K562 (cell line): ENCODE measurements at regions not wholly inside any gene's neighbourhood (a gene's known extent, or its start where the extent isn't known, plus 50 kb on each side); places are given as distances from the start of the nearest gene placed in this dataset.

Experiments
- ATAC-seq: fragments of 200-7000 bp; cut with Tn5 transposase; 3 replicates; pipeline ENCODE4 v1.9.1; 2020; ENCODE audit warnings: moderate library complexity
- BruUV-seq: library from RNA; stranded (reverse); fragments of 400-500 nt; replicated peaks from 2 replicates; lab custom pipeline; 2021; lab: Mats Ljungman, UMichigan
- CTCF ChIA-PET: fragments of 300-600 bp; formaldehyde crosslinking; extraction: SDS; loops from one replicate; lab custom pipeline; 2021; ENCODE audit warnings: low intra/inter-chr PET ratio; lab: Yijun Ruan, JAX
- POLR2A ChIA-PET: fragments of 300-600, 350-650 bp; sonication (Branson Sonifier 250); formaldehyde crosslinking; extraction: SDS; loops from one replicate; lab custom pipeline; 2021; ENCODE audit warnings: antibody characterized with exemption, inconsistent platforms; lab: Yijun Ruan, JAX
- DNase-seq, 4 experiments: peaks; one replicate each; pipeline versions ENCODE4 v3.0.0 to v3.0.0-alpha.2; 2011 to 2018; ENCODE audit warnings: low spot score in 3 of 4, mixed read lengths in 3 of 4; ENCODE audit errors: extremely low read depth in 1 of 4
- FAIRE-seq: peaks from 2 replicates; lab custom pipeline; 2011; peaks lifted over from hg19 to GRCh38; lab: Jason Lieb, UNC
- H2AFZ ChIP-seq: 2 replicates; pipeline ENCODE4 v1.6.0; 2011; ENCODE audit warnings: low read depth, low read length, control low read depth, inconsistent platforms
- H3K27ac ChIP-seq: fragments of 200-600 bp; 3 replicates; pipeline ENCODE4 v1.8.0; 2011; ENCODE audit warnings: low read depth, mild to moderate bottlenecking, control low read depth, inconsistent platforms, low read length, moderate library complexity, mixed read lengths; ENCODE audit errors: extremely low read depth
- H3K27me3 ChIP-seq, 2 experiments: fragments of 300-600 bp in 1 of 2; 2 replicates in 1 of 2; 3 replicates in 1 of 2; pipeline versions ENCODE4 v1.6.0 to v1.8.0; 2011; ENCODE audit warnings: inconsistent platforms in 2 of 2, low read length in 2 of 2, mild to moderate bottlenecking in 1 of 2, mixed read lengths in 1 of 2, moderate library complexity in 1 of 2; ENCODE audit not compliant: control insufficient read depth in 2 of 2, insufficient read depth in 2 of 2
- H3K36me3 ChIP-seq: fragments of 300-600 bp; 3 replicates; pipeline ENCODE4 v1.8.0; 2011; ENCODE audit warnings: mild to moderate bottlenecking, low read length, inconsistent platforms; ENCODE audit not compliant: control insufficient read depth, insufficient read depth
- H3K4me1 ChIP-seq, 2 experiments: fragments of 200-600 bp in 1 of 2; replicated peaks in 1 of 2; 2 replicates in 1 of 2; 3 replicates in 1 of 2; pipeline versions ENCODE4 v1.5.1 to v1.8.0; 2011; ENCODE audit warnings: inconsistent platforms in 2 of 2, low read length in 2 of 2, mild to moderate bottlenecking in 1 of 2, mixed read lengths in 1 of 2, moderate library complexity in 1 of 2; ENCODE audit not compliant: control insufficient read depth in 2 of 2, insufficient read depth in 2 of 2
- H3K4me2 ChIP-seq: 2 replicates; pipeline ENCODE4 v1.6.1; 2011; ENCODE audit warnings: low read length, control low read depth, inconsistent platforms, mixed read lengths; ENCODE audit not compliant: insufficient read depth
- H3K4me3 ChIP-seq: fragments of 200-600 bp; sonication (generic), shearing (Covaris generic); 2 replicates; pipeline ENCODE4 v1.5.1; 2016; ENCODE audit warnings: control low read depth, inconsistent platforms
- H3K79me2 ChIP-seq: fragments of 200-600 bp; 3 replicates; pipeline ENCODE4 v1.8.0; 2011; ENCODE audit warnings: low read length, inconsistent platforms; ENCODE audit not compliant: control insufficient read depth, insufficient read depth
- H3K9ac ChIP-seq, 2 experiments: 2 replicates each; pipeline versions ENCODE4 v1.6.0 to v1.6.1; 2011; ENCODE audit warnings: low read depth in 2 of 2, low read length in 2 of 2, control low read depth in 1 of 2, inconsistent platforms in 1 of 2, mild to moderate bottlenecking in 1 of 2, mixed read lengths in 1 of 2; ENCODE audit not compliant: insufficient read depth in 1 of 2
- H3K9me1 ChIP-seq: one replicate; pipeline ENCODE4 v1.6.0; 2011; ENCODE audit warnings: inconsistent platforms, mild to moderate bottlenecking, low read length, moderate library complexity; ENCODE audit not compliant: control insufficient read depth, insufficient read depth
- H3K9me3 ChIP-seq: replicated peaks from 2 replicates; pipeline ENCODE4 v1.5.1; 2011; ENCODE audit warnings: low read depth, low read length, inconsistent platforms; ENCODE audit not compliant: control insufficient read depth, insufficient read depth
- H4K20me1 ChIP-seq: replicated peaks from 2 replicates; pipeline ENCODE4 v1.6.1; 2011; ENCODE audit warnings: low read length, inconsistent platforms, mixed read lengths; ENCODE audit not compliant: control insufficient read depth, insufficient read depth
- ATF7 ChIP-seq: fragments of 450-650 bp; IDR thresholded peaks from 2 replicates; pipeline ENCODE4 v1.7.1; 2014; ENCODE audit warnings: mild to moderate bottlenecking, moderate library complexity
- CHD4 ChIP-seq: fragments of 200-600 bp; sonication (generic); IDR thresholded peaks from 3 replicates; pipeline ENCODE4 v1.6.1; 2012; ENCODE audit warnings: low read depth, mild to moderate bottlenecking, mixed read lengths, low read length, inconsistent platforms; ENCODE audit not compliant: insufficient read depth, insufficient replicate concordance, poor library complexity, severe bottlenecking
- EWSR1 ChIP-seq: fragments of 450-650 bp; IDR thresholded peaks from 2 replicates; pipeline ENCODE4 v1.6.1; 2018; ENCODE audit warnings: borderline replicate concordance, mild to moderate bottlenecking, low read depth, moderate library complexity; ENCODE audit not compliant: partially characterized antibody
- GTF2F1 ChIP-seq: IDR thresholded peaks from 2 replicates; pipeline ENCODE4 v1.6.1; 2011; ENCODE audit warnings: low read depth, low read length, improper control_type of control experiment
- NELFE ChIP-seq: IDR thresholded peaks from 2 replicates; pipeline ENCODE4 v1.6.1; 2011; ENCODE audit warnings: mild to moderate bottlenecking; ENCODE audit not compliant: insufficient read depth, insufficient read length
- NFIC ChIP-seq: fragments of 450-650 bp; IDR thresholded peaks from 2 replicates; pipeline ENCODE4 v1.6.1; 2017; ENCODE audit warnings: mild to moderate bottlenecking, inconsistent platforms
- PCBP1 ChIP-seq: fragments of 200-400 bp; formaldehyde crosslinking; IDR thresholded peaks from 2 replicates; pipeline ENCODE4 v1.6.1; 2018; ENCODE audit warnings: mild to moderate bottlenecking, low read depth, low read length; ENCODE audit not compliant: poor library complexity, severe bottlenecking
- RBM22 ChIP-seq: fragments of 200-400 bp; formaldehyde crosslinking; IDR thresholded peaks from 2 replicates; pipeline ENCODE4 v1.6.1; 2018; ENCODE audit warnings: low read length, low read depth; ENCODE audit not compliant: poor library complexity, severe bottlenecking
- SRSF7 ChIP-seq: fragments of 200-400 bp; formaldehyde crosslinking; optimal IDR thresholded peaks from 2 replicates; pipeline ENCODE3; 2017; ENCODE audit warnings: mild to moderate bottlenecking, low read depth, low read length
- ZNF347 ChIP-seq: fragments of 450-650 bp; formaldehyde crosslinking; IDR thresholded peaks from 2 replicates; pipeline ENCODE4 v1.4.0; 2020; ENCODE audit warnings: low read depth, mild to moderate bottlenecking, moderate library complexity
- WGBS: fragments of 100-300 bp; shearing (Covaris generic); methylation state at CpG from one replicate; pipeline ENCODE4 v1.1.6; 2016; ENCODE audit warnings: low coverage, mixed read lengths; ENCODE audit not compliant: insufficient coverage; ENCODE audit errors: missing lambda C conversion rate; 5-methylcytosine and 5-hydroxymethylcytosine counted together
- in situ Hi-C: fragments of 300-500 bp; cut with MboI; formaldehyde crosslinking; loops from 4 replicates; pipeline ENCODE4 v1.15.0; 2018; ENCODE audit warnings: inconsistent platforms, mixed read lengths
- intact Hi-C: fragments of 100-400 bp; cut with micrococcal nuclease; formaldehyde crosslinking; loops from 2 replicates; pipeline ENCODE4 v1.14.2; 2022
- TF ChIP-seq, protein P1 (sequence below): IDR thresholded peaks from 2 replicates; pipeline ENCODE4 v1.6.1; 2016; ENCODE audit warnings: missing genetic modification characterization, missing compliant biosample characterization
- TF ChIP-seq, protein P2 (sequence below): sonication (generic); formaldehyde crosslinking; IDR thresholded peaks from 2 replicates; pipeline ENCODE4 v1.4.0; 2020; ENCODE audit warnings: mild to moderate bottlenecking, missing genetic modification reagents

DNA sequence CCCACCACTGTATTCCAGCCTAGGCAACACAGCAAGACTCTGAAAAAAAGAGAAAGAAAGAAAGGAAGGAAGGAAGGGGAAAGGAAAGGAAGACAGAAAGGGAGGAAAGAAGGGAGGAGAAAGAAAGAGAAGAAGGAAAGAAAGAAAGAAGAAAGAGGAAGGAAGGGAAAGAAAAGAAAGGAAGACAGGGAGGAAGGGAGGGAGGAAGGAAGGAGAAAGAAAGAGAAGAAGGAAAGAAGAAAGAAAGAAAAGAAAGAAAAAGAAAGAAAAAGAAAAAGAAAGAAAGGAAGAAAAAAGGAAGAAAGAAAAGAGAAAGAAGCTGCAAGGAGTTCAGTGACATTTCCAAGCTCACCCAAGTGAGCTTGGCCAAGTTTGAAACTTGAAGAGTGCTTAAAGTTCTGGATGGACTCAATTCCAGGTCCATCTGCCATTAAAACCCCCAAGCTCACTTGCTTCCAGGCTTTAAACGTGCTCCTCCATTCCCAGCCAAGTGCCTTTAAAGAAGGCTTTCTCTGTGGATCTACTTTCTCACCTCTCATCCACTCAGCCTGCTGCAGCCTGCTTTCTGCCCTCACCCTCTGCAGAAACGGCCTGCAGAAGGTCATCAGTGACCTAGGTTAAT is 101.5 kb downstream of the VCPKMT start:
- Histone ChIP-seq H4K20me1 (no peaks in the 10 kb centered on the region), H2AFZ (peak overlapping the region; percentile 53; the same call in 1 of the 2 replicates), H3K9me3 (no peaks in the 10 kb centered on the region), H3K36me3 (no peaks in the 10 kb centered on the region), H3K4me3 (no peak overlapping the region), H3K4me2 (no peak overlapping the region), H3K9ac (no peak overlapping the region), H3K4me1 (no peaks in the 10 kb centered on the region; a peak in 2 of 5 replicates), H3K9me1 (no peaks in the 10 kb centered on the region), H3K79me2 (no peaks in the 10 kb centered on the region), H3K27me3 (no peaks in the 10 kb centered on the region), H3K27ac (no peak overlapping the region)
- DNase-seq: no peak
- intact Hi-C loops (no loop called here), in situ Hi-C loops (no loop called here)
- CTCF ChIA-PET: no interaction called here
- WGBS: 18% methylated on average over 2 of the region's 2 CpGs
- no TSS peak for BruUV-seq
- ATAC-seq: no peak; the same call in 1 of the 3 replicates
- no peak for FAIRE-seq
- no peak for TF ChIP-seq PCBP1
- TF ChIP-seq, protein P1, sequence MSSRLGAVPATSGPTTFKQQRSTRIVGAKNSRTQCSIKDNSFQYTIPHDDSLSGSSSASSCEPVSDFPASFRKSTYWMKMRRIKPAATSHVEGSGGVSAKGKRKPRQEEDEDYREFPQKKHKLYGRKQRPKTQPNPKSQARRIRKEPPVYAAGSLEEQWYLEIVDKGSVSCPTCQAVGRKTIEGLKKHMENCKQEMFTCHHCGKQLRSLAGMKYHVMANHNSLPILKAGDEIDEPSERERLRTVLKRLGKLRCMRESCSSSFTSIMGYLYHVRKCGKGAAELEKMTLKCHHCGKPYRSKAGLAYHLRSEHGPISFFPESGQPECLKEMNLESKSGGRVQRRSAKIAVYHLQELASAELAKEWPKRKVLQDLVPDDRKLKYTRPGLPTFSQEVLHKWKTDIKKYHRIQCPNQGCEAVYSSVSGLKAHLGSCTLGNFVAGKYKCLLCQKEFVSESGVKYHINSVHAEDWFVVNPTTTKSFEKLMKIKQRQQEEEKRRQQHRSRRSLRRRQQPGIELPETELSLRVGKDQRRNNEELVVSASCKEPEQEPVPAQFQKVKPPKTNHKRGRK: peak; percentile 96
- TF ChIP-seq, all 486 proteins: peak for 1
- POLR2A ChIA-PET: interaction anchor here (0.6 to 1.4 kb wide), 2 partner anchors 11 to 746 kb away, joined by 3 to 4 read pairs; no protein-coding TSS in a partner anchor

DNA sequence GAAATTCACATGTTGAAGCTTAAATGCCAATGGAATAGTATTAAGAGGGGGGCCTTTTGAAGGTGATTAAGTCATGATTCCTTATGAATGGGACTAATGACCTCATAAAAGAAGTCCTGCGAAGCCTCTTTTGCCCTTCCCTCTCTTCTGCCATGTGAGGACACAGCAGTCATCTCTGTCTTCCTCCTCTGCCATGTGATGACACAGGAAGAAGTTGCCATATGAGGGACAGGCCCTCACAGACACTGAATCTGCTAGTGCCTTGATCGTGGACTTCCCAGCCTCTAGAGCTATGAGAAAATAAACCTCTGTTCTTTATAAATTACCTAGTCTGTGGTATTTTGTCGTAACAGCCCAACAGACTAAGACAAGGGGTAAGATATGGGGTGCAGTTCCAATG is 100.7 kb downstream of the VCPKMT start:
- Histone ChIP-seq H3K9me1 (no peaks in the 10 kb centered on the region), H3K9ac (no peak overlapping the region), H4K20me1 (no peaks in the 10 kb centered on the region), H2AFZ (0 out of 2 replicates have a peak overlapping the region, but pooled peaks have one; percentile 53), H3K27ac (no peak overlapping the region), H3K4me1 (no peaks in the 10 kb centered on the region; a peak in 2 of 5 replicates), H3K27me3 (no peaks in the 10 kb centered on the region), H3K4me3 (no peak overlapping the region), H3K36me3 (no peaks in the 10 kb centered on the region), H3K79me2 (no peaks in the 10 kb centered on the region), H3K4me2 (no peak overlapping the region), H3K9me3 (no peaks in the 10 kb centered on the region)
- FAIRE-seq: no peak
- ATAC-seq: no peak
- no peak for DNase-seq
- CTCF ChIA-PET: no interaction called here
- intact Hi-C loops (no loop called here), in situ Hi-C loops (no loop called here)
- BruUV-seq: no TSS peak
- POLR2A ChIA-PET: no interaction called here
- WGBS: 76% methylated on average over 3 of the region's 3 CpGs
- TF ChIP-seq NFIC: no peak
- TF ChIP-seq EWSR1: no peak
- TF ChIP-seq GTF2F1: no peak
- TF ChIP-seq NELFE: no peak
- no peak for TF ChIP-seq ZNF347 (CRISPR knock-in tag)
- no peak for TF ChIP-seq ATF7
- TF ChIP-seq, protein P2, sequence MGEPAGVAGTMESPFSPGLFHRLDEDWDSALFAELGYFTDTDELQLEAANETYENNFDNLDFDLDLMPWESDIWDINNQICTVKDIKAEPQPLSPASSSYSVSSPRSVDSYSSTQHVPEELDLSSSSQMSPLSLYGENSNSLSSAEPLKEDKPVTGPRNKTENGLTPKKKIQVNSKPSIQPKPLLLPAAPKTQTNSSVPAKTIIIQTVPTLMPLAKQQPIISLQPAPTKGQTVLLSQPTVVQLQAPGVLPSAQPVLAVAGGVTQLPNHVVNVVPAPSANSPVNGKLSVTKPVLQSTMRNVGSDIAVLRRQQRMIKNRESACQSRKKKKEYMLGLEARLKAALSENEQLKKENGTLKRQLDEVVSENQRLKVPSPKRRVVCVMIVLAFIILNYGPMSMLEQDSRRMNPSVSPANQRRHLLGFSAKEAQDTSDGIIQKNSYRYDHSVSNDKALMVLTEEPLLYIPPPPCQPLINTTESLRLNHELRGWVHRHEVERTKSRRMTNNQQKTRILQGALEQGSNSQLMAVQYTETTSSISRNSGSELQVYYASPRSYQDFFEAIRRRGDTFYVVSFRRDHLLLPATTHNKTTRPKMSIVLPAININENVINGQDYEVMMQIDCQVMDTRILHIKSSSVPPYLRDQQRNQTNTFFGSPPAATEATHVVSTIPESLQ (CRISPR knock-in tag): no peak
- no peak for TF ChIP-seq SRSF7
- TF ChIP-seq CHD4: no peak
- TF ChIP-seq RBM22: no peak
